ENCODE measurements at regions not wholly inside any gene's neighbourhood (a gene's known extent, or its start where the extent isn't known, plus 50 kb on each side); places are given as distances from the start of the nearest gene placed in this dataset.

GRCh38 chr5:20562544-20562943, 574.5 kb upstream of the CDH18 start:
- no peak for TF ChIP-seq CTCF (IDR thresholded peaks at IDR 0.05; ENCODE audit: insufficient read depth, low read depth, low read length)
- no peak for TF ChIP-seq EZH2 (IDR thresholded peaks at IDR 0.05; ENCODE audit: insufficient read depth, low read length)
